ENCODE measurements at regions not wholly inside any gene's neighbourhood (a gene's known extent, or its start where the extent isn't known, plus 50 kb on each side); places are given as distances from the start of the nearest gene placed in this dataset.

GRCh38 chr19:30897553-30897952 is 451.7 kb downstream of the TSHZ3 start:
- TF ChIP-seq CTCF (IDR thresholded peaks at IDR 0.05) = no peak
- no peak for TF ChIP-seq CREB1 (CRISPR knock-in tag; IDR thresholded peaks at IDR 0.05)
- TF ChIP-seq ZMAT4 (CRISPR knock-in tag; IDR thresholded peaks at IDR 0.05) = no peak
- no peak for TF ChIP-seq SMAD4 (CRISPR knock-in tag; IDR thresholded peaks at IDR 0.05)
- no peak for TF ChIP-seq ARID4B (CRISPR knock-in tag; IDR thresholded peaks at IDR 0.05; ENCODE audit: borderline replicate concordance)
